ENCODE measurements at regions not wholly inside any gene's neighbourhood (a gene's known extent, or its start where the extent isn't known, plus 50 kb on each side); places are given as distances from the start of the nearest gene placed in this dataset.

GRCh38 chr4:149988087-149988410 is 90.2 kb upstream of the DCLK2 start:
- no peak for DNase-seq (ENCODE audit: low spot score)
- no peak for TF ChIP-seq CTCF (IDR thresholded peaks at IDR 0.05)
- Histone ChIP-seq H3K4me3 (no peak overlapping the region), H3K27ac (no peak overlapping the region)

GRCh38 chr4:149993030-149993429 is 85.2 kb upstream of the DCLK2 start:
- no peak overlapping the region for H3K4me3 ChIP-seq
- no peak for TF ChIP-seq CTCF (IDR thresholded peaks at IDR 0.05)
- no peak overlapping the region for H3K27ac ChIP-seq
- no peak for DNase-seq (ENCODE audit: low spot score)

GRCh38 chr4:149995134-149995756 is 83.0 kb upstream of the DCLK2 start:
- no peak overlapping the region for H3K27ac ChIP-seq
- DNase-seq (ENCODE audit: low spot score): no peak
- no peak for TF ChIP-seq CTCF (IDR thresholded peaks at IDR 0.05)
- H3K4me3 ChIP-seq: no peak overlapping the region

- DNase-seq (ENCODE audit: low spot score): no peak
- H3K27ac ChIP-seq: no peak overlapping the region
- no peak overlapping the region for H3K4me3 ChIP-seq
- TF ChIP-seq CTCF (IDR thresholded peaks at IDR 0.05): no peak
Measured at GRCh38 chr4:149997881-149998421, 80.3 kb upstream of the DCLK2 start.

- Histone ChIP-seq H3K27ac (no peak overlapping the region), H3K4me3 (no peak overlapping the region)
- peak; percentile 53 for TF ChIP-seq CTCF (IDR thresholded peaks at IDR 0.05)
- DNase-seq (ENCODE audit: low spot score): no peak
Measured at GRCh38 chr4:149999485-150000074, 78.7 kb upstream of the DCLK2 start.

- no peak for DNase-seq (ENCODE audit: low spot score)
- H3K27ac ChIP-seq: no peak overlapping the region
- no peak overlapping the region for H3K4me3 ChIP-seq
- TF ChIP-seq CTCF (IDR thresholded peaks at IDR 0.05): no peak
Measured at GRCh38 chr4:150001815-150002214, 76.4 kb upstream of the DCLK2 start.

GRCh38 chr4:150002561-150002960 is 75.7 kb upstream of the DCLK2 start:
- no peak for TF ChIP-seq CTCF (IDR thresholded peaks at IDR 0.05)
- Histone ChIP-seq H3K27ac (no peak overlapping the region), H3K4me3 (no peak overlapping the region)
- no peak for DNase-seq (ENCODE audit: low spot score)

All from coronary artery (tissue), 2 donors.